ENCODE measurements at regions not wholly inside any gene's neighbourhood (a gene's known extent, or its start where the extent isn't known, plus 50 kb on each side); places are given as distances from the start of the nearest gene placed in this dataset.

GRCh38 chr3:176824811-176825210, 372.5 kb downstream of the TBL1XR1 start:
- Mint-ChIP-seq H3K4me3 (no peak overlapping the region), H3K27me3 (ENCODE audit: low read depth) (no peaks in the 10 kb centered on the region), H3K4me1 (no peaks in the 10 kb centered on the region), H3K9me3 (peaks cover 4% of the 10 kb centered on the region), H3K36me3 (ENCODE audit: low read depth) (peaks cover 2% of the 10 kb centered on the region), H3K27ac (ENCODE audit: unreplicated experiment) (no peak overlapping the region)
- TF ChIP-seq, protein P1, sequence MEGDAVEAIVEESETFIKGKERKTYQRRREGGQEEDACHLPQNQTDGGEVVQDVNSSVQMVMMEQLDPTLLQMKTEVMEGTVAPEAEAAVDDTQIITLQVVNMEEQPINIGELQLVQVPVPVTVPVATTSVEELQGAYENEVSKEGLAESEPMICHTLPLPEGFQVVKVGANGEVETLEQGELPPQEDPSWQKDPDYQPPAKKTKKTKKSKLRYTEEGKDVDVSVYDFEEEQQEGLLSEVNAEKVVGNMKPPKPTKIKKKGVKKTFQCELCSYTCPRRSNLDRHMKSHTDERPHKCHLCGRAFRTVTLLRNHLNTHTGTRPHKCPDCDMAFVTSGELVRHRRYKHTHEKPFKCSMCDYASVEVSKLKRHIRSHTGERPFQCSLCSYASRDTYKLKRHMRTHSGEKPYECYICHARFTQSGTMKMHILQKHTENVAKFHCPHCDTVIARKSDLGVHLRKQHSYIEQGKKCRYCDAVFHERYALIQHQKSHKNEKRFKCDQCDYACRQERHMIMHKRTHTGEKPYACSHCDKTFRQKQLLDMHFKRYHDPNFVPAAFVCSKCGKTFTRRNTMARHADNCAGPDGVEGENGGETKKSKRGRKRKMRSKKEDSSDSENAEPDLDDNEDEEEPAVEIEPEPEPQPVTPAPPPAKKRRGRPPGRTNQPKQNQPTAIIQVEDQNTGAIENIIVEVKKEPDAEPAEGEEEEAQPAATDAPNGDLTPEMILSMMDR (conservative IDR thresholded peaks at IDR 0.05): no peak
- DNase-seq (ENCODE audit: low read depth, low spot score): no peak

- DNase-seq (ENCODE audit: low read depth, low spot score): no peak
- H3K9me3 Mint-ChIP-seq: peaks cover 2% of the 10 kb centered on the region
- H3K4me3 Mint-ChIP-seq: no peak overlapping the region
- no peak overlapping the region for H3K27ac Mint-ChIP-seq (ENCODE audit: unreplicated experiment)
- peaks cover 3% of the 10 kb centered on the region for H3K36me3 Mint-ChIP-seq (ENCODE audit: low read depth)
- H3K4me1 Mint-ChIP-seq: no peaks in the 10 kb centered on the region
- no peaks in the 10 kb centered on the region for H3K27me3 Mint-ChIP-seq (ENCODE audit: low read depth)
- TF ChIP-seq, protein P1 (conservative IDR thresholded peaks at IDR 0.05): no peak
Observed at GRCh38 chr3:176820764-176821163, 376.5 kb downstream of the TBL1XR1 start.

DNA sequence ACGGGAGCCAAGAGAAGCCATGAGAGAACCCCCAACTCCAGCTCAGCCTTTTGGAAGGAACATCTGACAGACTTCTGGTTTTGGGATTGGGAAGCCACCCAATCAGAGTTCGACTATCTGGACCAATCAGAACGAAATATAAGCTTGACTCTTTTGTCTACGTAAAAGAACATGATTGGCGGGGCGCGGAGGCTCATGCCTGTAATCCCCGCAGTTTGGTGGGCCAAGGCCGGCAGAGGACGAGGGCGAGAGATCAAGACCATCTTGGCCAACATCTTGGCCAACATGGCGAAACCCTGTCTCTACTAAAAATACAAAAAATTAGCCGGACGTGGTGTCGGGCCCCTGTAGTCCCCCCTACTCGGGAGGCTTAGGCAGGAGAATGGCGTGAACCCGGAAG, 380.3 kb downstream of the TBL1XR1 start:
- peaks cover 2% of the 10 kb centered on the region for H3K36me3 Mint-ChIP-seq (ENCODE audit: low read depth)
- no peaks in the 10 kb centered on the region for H3K27me3 Mint-ChIP-seq (ENCODE audit: low read depth)
- no peak overlapping the region for H3K4me3 Mint-ChIP-seq
- H3K9me3 Mint-ChIP-seq: peaks cover 2% of the 10 kb centered on the region
- no peak overlapping the region for H3K27ac Mint-ChIP-seq (ENCODE audit: unreplicated experiment)
- DNase-seq (ENCODE audit: low read depth, low spot score): no peak
- no peaks in the 10 kb centered on the region for H3K4me1 Mint-ChIP-seq
- TF ChIP-seq, protein P1 (conservative IDR thresholded peaks at IDR 0.05): no peak

- Mint-ChIP-seq H3K9me3 (peaks cover 3% of the 10 kb centered on the region), H3K27ac (ENCODE audit: unreplicated experiment) (no peak overlapping the region), H3K27me3 (ENCODE audit: low read depth) (no peaks in the 10 kb centered on the region), H3K4me1 (no peaks in the 10 kb centered on the region), H3K36me3 (ENCODE audit: low read depth) (peaks cover 2% of the 10 kb centered on the region), H3K4me3 (no peak overlapping the region)
- TF ChIP-seq, protein P1 (conservative IDR thresholded peaks at IDR 0.05): peak; percentile 72
- DNase-seq (ENCODE audit: low read depth, low spot score): peak; percentile 77
Observed at GRCh38 chr3:176814285-176814684, 383.0 kb downstream of the TBL1XR1 start.

- H3K36me3 Mint-ChIP-seq (ENCODE audit: low read depth): no peaks in the 10 kb centered on the region
- no peak overlapping the region for H3K27ac Mint-ChIP-seq (ENCODE audit: unreplicated experiment)
- no peaks in the 10 kb centered on the region for H3K27me3 Mint-ChIP-seq (ENCODE audit: low read depth)
- H3K4me3 Mint-ChIP-seq: no peak overlapping the region
- H3K9me3 Mint-ChIP-seq: peaks cover 8% of the 10 kb centered on the region
- H3K4me1 Mint-ChIP-seq: no peaks in the 10 kb centered on the region
- DNase-seq (ENCODE audit: low read depth, low spot score): no peak
- TF ChIP-seq, protein P1 (conservative IDR thresholded peaks at IDR 0.05): no peak
Observed at GRCh38 chr3:176807938-176808337, 389.3 kb downstream of the TBL1XR1 start.

- Mint-ChIP-seq H3K27me3 (ENCODE audit: low read depth) (no peaks in the 10 kb centered on the region), H3K9me3 (no peaks in the 10 kb centered on the region), H3K27ac (ENCODE audit: unreplicated experiment) (no peak overlapping the region), H3K36me3 (ENCODE audit: low read depth) (no peaks in the 10 kb centered on the region), H3K4me3 (no peak overlapping the region), H3K4me1 (peaks cover 5% of the 10 kb centered on the region)
- DNase-seq (ENCODE audit: low read depth, low spot score): no peak
- TF ChIP-seq, protein P1 (conservative IDR thresholded peaks at IDR 0.05): no peak
Observed at GRCh38 chr3:176799675-176800074, 397.6 kb downstream of the TBL1XR1 start.

All from neural crest cell (in vitro differentiated cells).